LNCAP (cell line): ENCODE measurements at regions not wholly inside any gene's neighbourhood (a gene's known extent, or its start where the extent isn't known, plus 50 kb on each side); places are given as distances from the start of the nearest gene placed in this dataset.

Source experiments
- TF ChIP-seq, protein P1 (sequence below): fragments of 450-650 bp; IDR thresholded peaks from 2 replicates; pipeline ENCODE4 v1.5.1; 2017; ENCODE audit warnings: mild to moderate bottlenecking

DNA sequence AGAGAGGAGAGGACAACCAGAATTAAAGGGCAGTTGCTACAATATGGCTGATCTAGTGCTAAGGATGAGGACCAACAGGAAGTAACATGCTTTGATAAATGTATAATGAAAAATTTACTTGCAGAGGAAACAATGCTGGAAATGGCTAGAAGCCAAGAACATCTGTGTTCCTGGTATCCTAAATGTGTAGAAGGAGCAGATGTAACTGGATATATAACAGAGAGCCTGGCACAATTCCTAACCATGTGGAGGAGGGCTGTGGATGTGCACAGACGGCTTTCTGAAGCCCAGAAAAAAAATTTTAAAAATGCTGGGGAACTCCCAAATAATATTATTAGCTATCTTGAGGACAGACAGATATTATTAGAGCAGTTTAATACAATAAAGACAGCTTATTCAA is 159.4 kb upstream of the GBE1 start:
- TF ChIP-seq, protein P1, sequence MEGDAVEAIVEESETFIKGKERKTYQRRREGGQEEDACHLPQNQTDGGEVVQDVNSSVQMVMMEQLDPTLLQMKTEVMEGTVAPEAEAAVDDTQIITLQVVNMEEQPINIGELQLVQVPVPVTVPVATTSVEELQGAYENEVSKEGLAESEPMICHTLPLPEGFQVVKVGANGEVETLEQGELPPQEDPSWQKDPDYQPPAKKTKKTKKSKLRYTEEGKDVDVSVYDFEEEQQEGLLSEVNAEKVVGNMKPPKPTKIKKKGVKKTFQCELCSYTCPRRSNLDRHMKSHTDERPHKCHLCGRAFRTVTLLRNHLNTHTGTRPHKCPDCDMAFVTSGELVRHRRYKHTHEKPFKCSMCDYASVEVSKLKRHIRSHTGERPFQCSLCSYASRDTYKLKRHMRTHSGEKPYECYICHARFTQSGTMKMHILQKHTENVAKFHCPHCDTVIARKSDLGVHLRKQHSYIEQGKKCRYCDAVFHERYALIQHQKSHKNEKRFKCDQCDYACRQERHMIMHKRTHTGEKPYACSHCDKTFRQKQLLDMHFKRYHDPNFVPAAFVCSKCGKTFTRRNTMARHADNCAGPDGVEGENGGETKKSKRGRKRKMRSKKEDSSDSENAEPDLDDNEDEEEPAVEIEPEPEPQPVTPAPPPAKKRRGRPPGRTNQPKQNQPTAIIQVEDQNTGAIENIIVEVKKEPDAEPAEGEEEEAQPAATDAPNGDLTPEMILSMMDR = no peak

DNA sequence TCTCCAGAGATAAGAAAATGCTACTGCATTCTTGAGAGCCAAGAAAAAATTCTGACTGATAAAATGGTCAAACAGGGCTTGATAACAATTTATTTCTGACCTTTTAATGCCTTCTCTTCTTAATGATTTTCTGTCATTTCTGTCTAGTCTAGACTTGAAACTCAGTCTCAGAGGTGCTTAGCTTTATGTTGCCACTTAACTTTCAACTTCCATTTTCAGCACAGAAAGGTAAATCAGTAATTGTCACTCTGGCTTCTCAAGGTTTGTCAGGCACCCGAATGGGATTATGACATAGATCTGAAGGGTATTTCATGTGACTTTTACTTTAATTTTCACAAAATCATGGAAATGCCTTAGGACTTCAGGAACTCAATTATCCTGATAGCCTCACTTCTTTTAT is 155.4 kb upstream of the GBE1 start:
- TF ChIP-seq, protein P1 = no peak

- TF ChIP-seq, protein P1 = no peak
Measured at GRCh38 chr3:81913886-81914663, 152.6 kb upstream of the GBE1 start.

DNA sequence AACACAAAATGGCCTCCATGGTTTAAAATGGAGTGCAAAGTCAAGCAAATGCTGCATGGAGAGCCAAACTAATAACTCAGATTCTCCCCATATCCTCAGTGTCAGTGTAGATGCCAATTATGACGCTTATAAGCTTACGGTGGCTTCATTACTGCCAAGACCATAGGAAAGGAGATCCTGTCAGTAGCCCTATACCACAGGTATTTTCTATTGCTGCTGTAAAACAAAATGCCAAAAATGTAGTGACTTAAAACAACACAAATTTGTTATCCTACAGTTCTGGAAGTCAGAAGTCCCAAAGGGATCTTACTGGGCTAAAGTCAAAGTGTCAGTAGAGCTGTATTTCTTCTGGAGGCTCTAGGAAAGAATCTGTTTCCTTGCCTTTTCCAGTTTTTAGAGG is 149.8 kb upstream of the GBE1 start:
- TF ChIP-seq, protein P1 = no peak

DNA sequence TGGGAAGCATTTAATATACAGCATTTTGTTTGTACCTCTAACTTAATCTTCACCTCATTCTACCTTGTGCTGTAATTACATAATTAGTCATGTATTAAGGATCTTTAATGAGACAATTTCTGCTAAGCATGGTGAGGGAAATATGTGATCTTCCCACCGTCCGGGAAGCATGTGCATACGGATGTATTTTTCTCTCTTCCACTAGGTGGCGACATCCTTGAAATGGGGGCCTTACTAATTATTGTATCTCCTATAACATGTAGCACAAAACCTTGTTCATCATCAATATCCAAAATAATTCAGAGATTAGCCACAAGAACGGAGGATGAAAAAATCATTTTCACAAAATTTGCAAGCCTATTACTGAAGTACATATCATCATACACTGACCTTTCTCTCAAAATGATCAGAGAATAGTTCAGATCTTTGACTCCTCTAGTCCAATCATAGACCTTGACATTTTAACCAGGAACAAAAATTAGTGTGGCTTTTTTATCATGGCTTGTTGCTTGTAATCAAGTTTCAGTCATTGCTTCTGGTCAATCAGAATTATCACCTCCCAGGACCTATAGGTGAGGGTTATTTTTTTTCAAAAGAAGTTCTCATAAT is 148.9 kb upstream of the GBE1 start:
- TF ChIP-seq, protein P1 = peak; percentile 85

- TF ChIP-seq, protein P1 = no peak
Measured at GRCh38 chr3:81909796-81910195, 148.4 kb upstream of the GBE1 start.

- TF ChIP-seq, protein P1 = no peak
Measured at GRCh38 chr3:81908561-81908960, 147.1 kb upstream of the GBE1 start.
